ENCODE measurements at regions not wholly inside any gene's neighbourhood (a gene's known extent, or its start where the extent isn't known, plus 50 kb on each side); places are given as distances from the start of the nearest gene placed in this dataset.

GRCh38 chr18:1075322-1075721 is 170.7 kb downstream of the ADCYAP1 start:
- no peak for TF ChIP-seq POLR2A (IDR thresholded peaks at IDR 0.05)
- no peak for TF ChIP-seq CTCF (IDR thresholded peaks at IDR 0.05)
- TF ChIP-seq POLR2AphosphoS5 (IDR thresholded peaks at IDR 0.05): no peak

Measured in breast epithelium (tissue), 3 donors.